Uterus (tissue), 2 donors: ENCODE measurements at regions not wholly inside any gene's neighbourhood (a gene's known extent, or its start where the extent isn't known, plus 50 kb on each side); places are given as distances from the start of the nearest gene placed in this dataset.

Source experiments
- CTCF ChIP-seq, 4 experiments: fragments of 200-600 bp in 2 of 4; fragments of 450-650 bp in 2 of 4; sonication (generic) in 2 of 4; IDR thresholded peaks; one replicate each; pipeline ENCODE4 v1.5.1; 2016 to 2019; ENCODE audit warnings: antibody characterized with exemption in 4 of 4, mild to moderate bottlenecking in 2 of 4, moderate library complexity in 1 of 4
- POLR2A ChIP-seq, 2 donors: fragments of 450-650 bp; IDR thresholded peaks; one replicate each; pipeline ENCODE4 v1.6.1; 2016; ENCODE audit warnings: antibody characterized with exemption in 2 of 2, mild to moderate bottlenecking in 1 of 2, moderate library complexity in 1 of 2

- TF ChIP-seq CTCF (IDR thresholded peaks at IDR 0.05) (no peak), POLR2A (IDR thresholded peaks at IDR 0.05) (no peak)
These were observed 113.9 kb downstream of the HFE start for GRCh38 chr6:26200918-26201721.
